ENCODE measurements at regions not wholly inside any gene's neighbourhood (a gene's known extent, or its start where the extent isn't known, plus 50 kb on each side); places are given as distances from the start of the nearest gene placed in this dataset.

DNA sequence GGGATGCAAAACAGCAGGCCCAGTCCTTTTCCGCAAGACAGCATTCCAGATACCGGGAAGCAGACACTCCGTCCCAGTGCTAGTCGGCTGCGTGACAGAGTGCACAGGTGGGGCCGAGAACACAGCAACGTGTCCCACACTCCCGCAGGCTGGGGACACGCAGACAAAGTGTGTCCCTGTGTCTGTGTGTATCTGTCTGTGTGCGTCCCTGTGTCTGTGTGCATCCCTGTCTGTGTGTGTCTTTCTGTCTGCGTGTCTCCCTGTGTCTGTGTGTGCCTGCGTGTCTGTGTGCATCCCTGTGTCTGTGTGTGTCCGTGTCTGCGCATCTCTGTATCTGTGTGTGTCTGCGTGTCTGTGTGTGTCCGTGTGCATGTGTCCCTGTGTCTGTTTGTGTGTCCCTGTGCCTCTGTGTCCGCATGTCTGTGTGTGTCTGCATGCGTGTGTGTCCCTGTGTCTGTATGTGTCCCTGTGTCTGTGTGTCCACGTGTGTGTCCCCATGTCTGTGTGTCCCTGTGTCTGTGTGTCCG, 137.0 kb downstream of the MRPL36 start:
- no peak for TF ChIP-seq CTCF (IDR thresholded peaks at IDR 0.05; ENCODE audit: borderline replicate concordance, insufficient read depth, low read depth, low read length)

GRCh38 chr5:1661831-1662558, 137.6 kb downstream of the MRPL36 start:
- no peak overlapping the region for H3K4me3 ChIP-seq (ENCODE audit: low read depth, low read length)
- no peak for TF ChIP-seq CTCF (IDR thresholded peaks at IDR 0.05; ENCODE audit: borderline replicate concordance, insufficient read depth, low read depth, low read length)

More for the DNA sequence above, 137.0 kb downstream of the MRPL36 start:
- H3K4me3 ChIP-seq (ENCODE audit: low read depth, low read length), result no peak overlapping the region

DNA sequence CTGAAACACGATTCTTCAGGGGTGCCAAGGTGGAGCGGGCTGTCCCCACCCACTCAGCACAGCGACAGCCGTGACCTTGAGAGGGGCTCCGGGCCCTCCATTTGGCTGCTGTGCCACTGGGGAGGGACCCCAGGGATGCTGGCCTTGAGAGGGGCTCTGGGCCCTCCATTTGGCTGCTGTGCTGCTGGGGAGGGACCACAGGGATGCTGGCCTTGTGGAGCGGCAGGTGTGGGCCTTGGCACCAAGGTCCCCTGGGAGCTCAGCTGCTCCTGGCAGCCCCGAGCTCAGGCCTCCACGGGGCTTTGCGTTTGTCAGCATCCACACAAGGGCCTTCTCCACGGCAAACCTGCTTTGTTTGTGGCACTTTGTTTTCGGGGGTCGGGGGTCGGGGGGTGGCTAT, 137.6 kb upstream of the LPCAT1 start:
- TF ChIP-seq CTCF (IDR thresholded peaks at IDR 0.05; ENCODE audit: borderline replicate concordance, insufficient read depth, low read depth, low read length), result no peak
- no peak overlapping the region for H3K4me3 ChIP-seq (ENCODE audit: low read depth, low read length)

DNA sequence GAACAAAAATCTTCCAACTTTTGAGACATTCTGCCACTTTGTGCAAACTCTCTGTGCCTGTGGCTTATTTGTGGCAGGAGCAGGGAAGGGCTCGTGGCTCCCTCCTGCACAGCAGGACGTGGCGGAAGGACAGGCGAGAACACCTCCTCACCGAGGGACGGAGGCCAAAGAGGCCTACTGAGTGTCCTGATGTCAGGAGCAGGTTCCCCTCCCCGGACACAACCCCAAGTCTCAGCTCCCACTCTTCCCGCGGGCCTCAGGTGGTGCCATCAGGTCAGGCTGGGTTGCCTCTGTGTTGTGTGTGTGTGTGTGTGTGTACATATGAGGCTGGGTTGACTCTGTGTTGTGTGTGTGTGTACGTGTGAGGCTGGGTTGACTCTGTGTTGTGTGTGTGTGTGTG, 136.8 kb upstream of the LPCAT1 start:
- TF ChIP-seq CTCF (IDR thresholded peaks at IDR 0.05; ENCODE audit: borderline replicate concordance, insufficient read depth, low read depth, low read length), result no peak
- no peak overlapping the region for H3K4me3 ChIP-seq (ENCODE audit: low read depth, low read length)

DNA sequence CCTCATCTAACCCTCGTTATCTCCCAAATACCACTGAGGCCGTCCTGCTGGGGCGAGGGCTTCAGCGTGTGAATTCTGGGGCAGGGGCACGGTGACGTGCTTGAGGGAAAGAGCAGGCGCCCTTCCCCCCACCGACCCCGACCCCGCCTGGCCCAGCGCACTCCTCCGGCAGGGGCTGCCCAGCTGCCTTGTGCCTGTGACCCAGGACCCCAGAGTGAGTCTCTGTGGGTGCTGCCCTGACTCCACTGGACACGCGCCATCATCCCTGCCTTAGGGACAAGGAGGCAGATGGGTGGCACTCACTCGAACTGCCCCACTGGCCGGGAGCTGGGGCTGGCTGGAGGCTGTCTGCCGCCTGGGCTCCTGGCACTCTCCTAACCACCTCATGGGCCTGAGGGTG, 136.2 kb upstream of the LPCAT1 start:
- no peak for TF ChIP-seq CTCF (IDR thresholded peaks at IDR 0.05; ENCODE audit: borderline replicate concordance, insufficient read depth, low read depth, low read length)
- H3K4me3 ChIP-seq (ENCODE audit: low read depth, low read length), result no peak overlapping the region

DNA sequence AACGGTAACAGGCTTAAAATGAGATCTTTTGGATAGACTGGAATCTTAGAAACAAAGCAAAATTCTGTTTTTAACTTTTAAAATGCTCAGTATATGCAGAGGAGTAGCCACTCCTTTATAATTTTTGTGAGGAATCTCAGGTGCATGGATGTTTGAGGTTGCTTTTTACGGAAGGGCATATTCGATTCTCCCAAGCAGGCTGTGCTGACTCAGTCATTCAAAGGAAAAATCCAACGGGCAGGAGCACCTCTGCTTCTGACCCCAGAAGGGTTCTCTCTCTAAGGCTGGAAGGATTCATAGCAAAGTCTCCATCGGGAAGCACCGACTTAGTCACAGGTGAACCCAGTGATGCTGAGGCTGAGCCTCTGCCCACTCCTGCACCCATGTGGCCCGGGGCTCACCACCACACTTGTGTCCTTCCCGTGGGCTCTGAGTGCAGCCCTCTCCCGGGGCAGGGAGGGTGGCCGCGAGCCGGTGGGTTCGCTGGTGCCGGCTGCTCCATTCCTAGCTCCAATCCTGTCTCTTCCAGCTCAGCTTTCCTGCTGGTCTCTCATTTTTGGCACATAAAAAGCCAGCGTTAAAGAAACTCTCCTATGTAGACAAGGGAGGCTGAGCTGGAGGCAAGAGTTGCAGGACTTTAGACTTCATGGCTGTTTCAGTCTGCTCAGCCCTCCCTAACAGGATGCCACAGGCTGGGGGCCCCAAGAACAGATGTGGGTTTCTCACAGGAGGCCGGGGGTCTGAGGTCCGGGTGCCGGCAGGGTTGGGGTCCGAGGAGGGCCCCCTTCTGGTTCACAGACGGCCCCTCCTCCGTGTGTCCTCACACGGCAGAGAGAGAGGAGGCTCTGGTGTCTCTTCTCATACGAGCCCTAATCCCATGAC, 135.6 kb upstream of the LPCAT1 start:
- H3K4me3 ChIP-seq (ENCODE audit: low read depth, low read length), result no peak overlapping the region
- no peak for TF ChIP-seq CTCF (IDR thresholded peaks at IDR 0.05; ENCODE audit: borderline replicate concordance, insufficient read depth, low read depth, low read length)

All from GM12875 (cell line).